Trophoblast cell (in vitro differentiated cells and primary cell): ENCODE measurements at regions not wholly inside any gene's neighbourhood (a gene's known extent, or its start where the extent isn't known, plus 50 kb on each side); places are given as distances from the start of the nearest gene placed in this dataset.
A peak's percentile ranks its signal among the peaks of the same experiment; 100 is the strongest.

Experiments
- DNase-seq, 2 donors: peaks; one replicate each; pipeline ENCODE4 v3.0.0-alpha.2; 2016
- H2AFZ ChIP-seq: 2 replicates; pipeline ENCODE4 v1.6.1; 2013; ENCODE audit warnings: low read length, moderate library complexity, mild to moderate bottlenecking; ENCODE audit not compliant: insufficient read depth, poor library complexity
- H2AK5ac ChIP-seq: 2 replicates; pipeline ENCODE4 v1.6.1; 2013; ENCODE audit warnings: mild to moderate bottlenecking, low read length
- H2BK120ac ChIP-seq: 2 replicates; pipeline ENCODE4 v1.6.1; 2013; ENCODE audit warnings: low read length, mild to moderate bottlenecking, moderate library complexity; ENCODE audit not compliant: insufficient read depth, poor library complexity
- H2BK12ac ChIP-seq: 2 replicates; pipeline ENCODE4 v1.6.1; 2013; ENCODE audit warnings: mild to moderate bottlenecking, low read length, moderate library complexity
- H2BK5ac ChIP-seq: 2 replicates; pipeline ENCODE4 v1.6.1; 2013; ENCODE audit warnings: low read length, low read depth, moderate library complexity, mild to moderate bottlenecking; ENCODE audit not compliant: poor library complexity
- H3K14ac ChIP-seq: 2 replicates; pipeline ENCODE4 v1.6.1; 2013; ENCODE audit warnings: mild to moderate bottlenecking, low read length
- H3K18ac ChIP-seq: 2 replicates; pipeline ENCODE4 v1.6.1; 2013; ENCODE audit warnings: mild to moderate bottlenecking, low read length
- H3K23ac ChIP-seq: 2 replicates; pipeline ENCODE4 v1.6.1; 2013; ENCODE audit warnings: low read length
- H3K27ac ChIP-seq: 2 replicates; pipeline ENCODE4 v1.5.1; 2013; ENCODE audit warnings: low read depth, mild to moderate bottlenecking, inconsistent platforms, low read length, moderate library complexity
- H3K27me3 ChIP-seq: 2 replicates; pipeline ENCODE4 v1.6.1; 2013; ENCODE audit warnings: inconsistent platforms, mild to moderate bottlenecking, low read length, moderate library complexity; ENCODE audit not compliant: insufficient read depth
- H3K36me3 ChIP-seq, 2 experiments: 1 replicate in 1 of 2; 2 replicates in 1 of 2; pipeline ENCODE4 v1.6.1; 2013; ENCODE audit warnings: low read length in 2 of 2, mild to moderate bottlenecking in 2 of 2, moderate library complexity in 1 of 2; ENCODE audit not compliant: insufficient read depth in 2 of 2, control insufficient read depth in 1 of 2
- H3K4ac ChIP-seq: 2 replicates; pipeline ENCODE4 v1.6.1; 2013; ENCODE audit warnings: low read depth, mild to moderate bottlenecking, low read length, moderate library complexity
- H3K4me1 ChIP-seq, 2 experiments: 1 replicate in 1 of 2; 2 replicates in 1 of 2; pipeline ENCODE4 v1.6.1; 2013; ENCODE audit warnings: low read length in 2 of 2, mild to moderate bottlenecking in 2 of 2, moderate library complexity in 1 of 2; ENCODE audit not compliant: insufficient read depth in 2 of 2, control insufficient read depth in 1 of 2
- H3K4me2 ChIP-seq: 2 replicates; pipeline ENCODE4 v1.6.1; 2013; ENCODE audit warnings: inconsistent platforms, mild to moderate bottlenecking, low read length, moderate library complexity
- H3K4me3 ChIP-seq: 2 replicates; pipeline ENCODE4 v1.5.1; 2013; ENCODE audit warnings: mild to moderate bottlenecking, low read depth, low read length, inconsistent platforms
- H3K79me1 ChIP-seq: one replicate; pipeline ENCODE4 v1.6.1; 2013; ENCODE audit warnings: low read length
- H3K79me2 ChIP-seq: 2 replicates; pipeline ENCODE4 v1.6.1; 2013; ENCODE audit warnings: low read length, mild to moderate bottlenecking; ENCODE audit not compliant: control insufficient read depth, insufficient read depth, poor library complexity
- H3K9ac ChIP-seq: 2 replicates; pipeline ENCODE4 v1.6.1; 2013; ENCODE audit warnings: mild to moderate bottlenecking, low read length
- H3K9me3 ChIP-seq: 2 replicates; pipeline ENCODE4 v1.6.1; 2013; ENCODE audit warnings: low read depth, mild to moderate bottlenecking, control low read depth, inconsistent platforms, low read length; ENCODE audit not compliant: insufficient read depth
- H4K12ac ChIP-seq: 2 replicates; pipeline ENCODE4 v1.6.1; 2013; ENCODE audit warnings: low read depth, mild to moderate bottlenecking, low read length, moderate library complexity
- H4K8ac ChIP-seq: 2 replicates; pipeline ENCODE4 v1.6.1; 2013; ENCODE audit warnings: low read depth, mild to moderate bottlenecking, low read length, moderate library complexity
- H4K91ac ChIP-seq: one replicate; pipeline ENCODE4 v1.6.1; 2013; ENCODE audit warnings: low read depth, mild to moderate bottlenecking, low read length, moderate library complexity
- WGBS: extraction: QIAGEN DNeasy Blood & Tissue Kit; methylation state at CpG from one replicate; pipeline ENCODE4 v1.1.7; 2013; ENCODE audit warnings: missing lambda C conversion rate; ENCODE audit not compliant: insufficient read length, insufficient coverage; ENCODE audit errors: extremely low coverage; 5-methylcytosine and 5-hydroxymethylcytosine counted together

GRCh38 chr4:71184195-71184781, 154.5 kb upstream of the SLC4A4 start:
- H4K91ac ChIP-seq: no peak overlapping the region
- no CpG with 5 or more reads among the region's 10 CpGs for WGBS
- H3K4me2 ChIP-seq: no peak overlapping the region
- H3K9me3 ChIP-seq: peaks cover 2% of the 10 kb centered on the region
- no peak overlapping the region for H3K14ac ChIP-seq
- H4K12ac ChIP-seq: no peak overlapping the region
- H3K27me3 ChIP-seq: peaks cover 16% of the 10 kb centered on the region
- H2AFZ ChIP-seq: no peak overlapping the region
- DNase-seq: peak; percentile 31 to 76
- H3K9ac ChIP-seq: no peak overlapping the region
- peaks cover 0 to 5% of the 10 kb centered on the region in 2 experiments for H3K4me1 ChIP-seq
- H3K18ac ChIP-seq: no peak overlapping the region
- peaks cover 4% of the 10 kb centered on the region for H3K79me1 ChIP-seq
- peaks cover 4% of the 10 kb centered on the region for H3K79me2 ChIP-seq
- H3K36me3 ChIP-seq: no peaks in the 10 kb centered on the region
- no peak overlapping the region for H2AK5ac ChIP-seq
- no peak overlapping the region for H3K27ac ChIP-seq
- H2BK120ac ChIP-seq: no peak overlapping the region
- H3K4me3 ChIP-seq: no peak overlapping the region
- H2BK12ac ChIP-seq: no peak overlapping the region
- H3K4ac ChIP-seq: no peak overlapping the region
- H4K8ac ChIP-seq: no peak overlapping the region
- H2BK5ac ChIP-seq: no peak overlapping the region
- H3K23ac ChIP-seq: no peak overlapping the region

GRCh38 chr4:71185037-71185436, 153.8 kb upstream of the SLC4A4 start:
- H4K91ac ChIP-seq: no peak overlapping the region
- no peak overlapping the region for H3K4me3 ChIP-seq
- H4K8ac ChIP-seq: no peak overlapping the region
- no peak overlapping the region for H3K27ac ChIP-seq
- no peak for DNase-seq
- H3K4me1 ChIP-seq: peaks cover 0 to 5% of the 10 kb centered on the region in 2 experiments
- H2AK5ac ChIP-seq: no peak overlapping the region
- H3K4ac ChIP-seq: no peak overlapping the region
- no peak overlapping the region for H2BK5ac ChIP-seq
- peaks cover 2% of the 10 kb centered on the region for H3K9me3 ChIP-seq
- peaks cover 4% of the 10 kb centered on the region for H3K79me1 ChIP-seq
- no CpG with 5 or more reads among the region's 3 CpGs for WGBS
- no peak overlapping the region for H3K14ac ChIP-seq
- no peak overlapping the region for H2BK12ac ChIP-seq
- H2BK120ac ChIP-seq: no peak overlapping the region
- H3K4me2 ChIP-seq: no peak overlapping the region
- H3K9ac ChIP-seq: no peak overlapping the region
- peaks cover 4% of the 10 kb centered on the region for H3K79me2 ChIP-seq
- H3K18ac ChIP-seq: no peak overlapping the region
- no peak overlapping the region for H3K23ac ChIP-seq
- H4K12ac ChIP-seq: no peak overlapping the region
- H2AFZ ChIP-seq: no peak overlapping the region
- peaks cover 16% of the 10 kb centered on the region for H3K27me3 ChIP-seq
- H3K36me3 ChIP-seq: no peaks in the 10 kb centered on the region

DNA sequence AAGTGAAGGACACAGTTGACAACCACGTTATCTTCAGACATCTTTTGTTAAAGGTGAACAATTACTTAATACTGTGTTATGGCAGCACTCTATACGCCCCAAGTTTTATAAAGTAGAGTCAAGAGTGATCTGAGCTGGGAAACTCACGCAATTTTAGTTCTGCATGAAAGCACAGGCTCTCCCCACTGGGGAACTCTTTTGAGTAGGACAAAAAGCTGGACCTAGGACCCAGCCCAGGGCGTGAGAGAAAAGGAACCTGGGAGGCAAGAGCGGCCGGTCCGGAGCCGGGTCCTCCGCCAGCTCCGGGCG, 152.6 kb upstream of the SLC4A4 start:
- Histone ChIP-seq H4K91ac (no peak overlapping the region), H2AK5ac (no peak overlapping the region), H3K9ac (peak overlapping the region; percentile 68), H3K4me2 (peak overlapping the region; percentile 99), H3K27me3 (peaks cover 16% of the 10 kb centered on the region), H4K8ac (no peak overlapping the region), H3K4me3 (peak overlapping the region; percentile 89), H2AFZ (peak overlapping the region; percentile 77), H2BK12ac (no peak overlapping the region), H3K27ac (no peak overlapping the region), H2BK120ac (no peak overlapping the region), H3K14ac (no peak overlapping the region), H3K4ac (no peak overlapping the region), H3K18ac (no peak overlapping the region), H3K79me2 (peaks cover 4% of the 10 kb centered on the region), H3K23ac (no peak overlapping the region), H4K12ac (no peak overlapping the region), H2BK5ac (no peak overlapping the region), H3K79me1 (peaks cover 4% of the 10 kb centered on the region), H3K36me3 (no peaks in the 10 kb centered on the region), H3K9me3 (peaks cover 2% of the 10 kb centered on the region), H3K4me1 (peaks cover 0 to 5% of the 10 kb centered on the region in 2 experiments)
- no peak for DNase-seq
- WGBS: no CpG with 5 or more reads among the region's 11 CpGs

GRCh38 chr4:71186566-71187403, 152.0 kb upstream of the SLC4A4 start:
- H2BK12ac ChIP-seq: peak overlapping the region; percentile 58
- peaks cover 2% of the 10 kb centered on the region for H3K9me3 ChIP-seq
- peak overlapping the region; percentile 62 for H4K8ac ChIP-seq
- H2BK5ac ChIP-seq: no peak overlapping the region
- H3K36me3 ChIP-seq: no peaks in the 10 kb centered on the region
- peak overlapping the region; percentile 65 for H3K9ac ChIP-seq
- no peak overlapping the region for H2AK5ac ChIP-seq
- peak overlapping the region; percentile 99 for H3K4me2 ChIP-seq
- WGBS: no CpG with 5 or more reads among the region's 105 CpGs
- H3K79me2 ChIP-seq: peaks cover 4% of the 10 kb centered on the region
- H2AFZ ChIP-seq: peak overlapping the region; percentile 77
- peak overlapping the region; percentile 24 for H3K14ac ChIP-seq
- H4K12ac ChIP-seq: no peak overlapping the region
- peak overlapping the region; percentile 37 for H2BK120ac ChIP-seq
- H4K91ac ChIP-seq: peak overlapping the region; percentile 42
- H3K27me3 ChIP-seq: peaks cover 16% of the 10 kb centered on the region
- H3K4me1 ChIP-seq: peaks cover 0 to 5% of the 10 kb centered on the region in 2 experiments
- H3K79me1 ChIP-seq: peaks cover 4% of the 10 kb centered on the region
- peak in 1 of 2 donors; percentile 52 for DNase-seq
- H3K23ac ChIP-seq: no peak overlapping the region
- H3K18ac ChIP-seq: peak overlapping the region; percentile 9
- peak overlapping the region; percentile 27 for H3K4ac ChIP-seq
- H3K27ac ChIP-seq: peak overlapping the region; percentile 36
- peak overlapping the region; percentile 89 for H3K4me3 ChIP-seq
